GM12891 (cell line): ENCODE measurements at regions not wholly inside any gene's neighbourhood (a gene's known extent, or its start where the extent isn't known, plus 50 kb on each side); places are given as distances from the start of the nearest gene placed in this dataset.

Experiments
- DNase-seq: peaks from one replicate; pipeline ENCODE4 v3.0.0; 2011; ENCODE audit warnings: low spot score; ENCODE audit not compliant: insufficient read length
- FAIRE-seq: peaks from 2 replicates; lab custom pipeline; 2011; peaks lifted over from hg19 to GRCh38; lab: Jason Lieb, UNC
- PAX5 ChIP-seq: IDR thresholded peaks from 2 replicates; pipeline ENCODE4 v1.6.1; 2011; ENCODE audit warnings: low read length, moderate library complexity, mild to moderate bottlenecking; ENCODE audit not compliant: insufficient read depth, severe bottlenecking
- POLR2A ChIP-seq: IDR thresholded peaks from 2 replicates; pipeline ENCODE4 v1.6.1; 2011; ENCODE audit warnings: low read depth, low read length, control low read depth
- POLR2AphosphoS5 ChIP-seq: IDR thresholded peaks from 2 replicates; pipeline ENCODE4 v1.6.1; 2011; ENCODE audit warnings: low read depth, low read length, control low read depth
- POU2F2 ChIP-seq: IDR thresholded peaks from 2 replicates; pipeline ENCODE4 v1.6.1; 2011; ENCODE audit warnings: low read depth, mild to moderate bottlenecking, control low read depth, low read length, moderate library complexity
- SPI1 ChIP-seq: IDR thresholded peaks from 2 replicates; pipeline ENCODE4 v1.6.1; 2011; ENCODE audit warnings: low read depth, low read length, control low read depth
- TAF1 ChIP-seq: IDR thresholded peaks from 2 replicates; pipeline ENCODE4 v1.6.1; 2011; ENCODE audit warnings: low read depth, low read length, control low read depth

DNA sequence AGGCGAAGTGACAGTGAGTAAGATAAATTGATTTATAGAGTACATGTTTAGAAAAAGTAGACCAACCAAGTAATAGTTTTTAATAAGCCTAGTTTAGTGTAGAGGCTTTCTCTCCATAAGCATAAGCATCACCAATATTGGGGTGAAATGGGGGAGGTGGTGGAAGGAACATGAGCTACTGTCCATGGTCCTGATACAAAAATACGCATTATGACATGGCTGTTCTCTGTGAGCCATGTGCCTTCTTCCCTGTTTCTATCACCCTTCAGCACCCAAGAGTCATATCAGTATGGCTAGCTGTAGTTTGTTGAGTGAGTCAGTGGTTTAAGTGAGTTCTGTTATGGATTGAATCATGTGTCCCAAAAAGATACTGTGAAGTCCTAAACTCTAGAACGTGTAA is 150.8 kb downstream of the EDN1 start:
- TF ChIP-seq TAF1 (no peak), PAX5 (no peak), POLR2A (no peak), POLR2AphosphoS5 (no peak), SPI1 (no peak), POU2F2 (no peak)
- no peak for FAIRE-seq

GRCh38 chr6:12442455-12442854 is 152.3 kb downstream of the EDN1 start:
- FAIRE-seq: no peak
- no peak for DNase-seq
- no peak for TF ChIP-seq POU2F2
- TF ChIP-seq SPI1: no peak
- TF ChIP-seq POLR2AphosphoS5: no peak
- no peak for TF ChIP-seq TAF1
- no peak for TF ChIP-seq PAX5
- TF ChIP-seq POLR2A: no peak

More for the DNA sequence above, 150.8 kb downstream of the EDN1 start:
- DNase-seq: no peak

GRCh38 chr6:12446394-12446793 is 156.2 kb downstream of the EDN1 start:
- no peak for FAIRE-seq
- no peak for TF ChIP-seq SPI1
- TF ChIP-seq POLR2AphosphoS5: no peak
- TF ChIP-seq PAX5: no peak
- TF ChIP-seq POLR2A: no peak
- no peak for TF ChIP-seq POU2F2
- no peak for TF ChIP-seq TAF1
- no peak for DNase-seq

DNA sequence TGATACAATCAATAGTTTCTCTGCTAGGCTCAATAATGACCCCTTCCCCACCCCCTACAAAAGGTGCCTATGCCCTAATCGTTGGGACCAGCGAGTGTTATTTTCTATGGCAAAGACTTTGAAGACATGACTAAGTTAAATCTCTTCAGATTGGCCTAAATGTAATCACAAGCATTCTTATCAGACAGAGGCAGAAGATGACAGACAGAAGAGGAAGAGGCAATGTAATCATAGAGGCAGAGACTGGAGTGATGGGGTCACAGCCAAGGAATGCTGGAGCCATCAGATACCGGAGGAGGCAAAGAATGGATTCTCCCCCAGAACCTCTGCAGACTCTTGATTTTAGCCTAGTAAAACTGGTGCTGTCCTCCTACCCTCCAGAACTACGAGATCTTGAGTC is 159.3 kb downstream of the EDN1 start:
- FAIRE-seq (no peak), DNase-seq (no peak)
- no peak for TF ChIP-seq POLR2A
- no peak for TF ChIP-seq TAF1
- no peak for TF ChIP-seq PAX5
- TF ChIP-seq POU2F2: no peak
- no peak for TF ChIP-seq POLR2AphosphoS5
- TF ChIP-seq SPI1: no peak

GRCh38 chr6:12450467-12450866 is 160.3 kb downstream of the EDN1 start:
- DNase-seq (no peak), FAIRE-seq (no peak)
- TF ChIP-seq SPI1 (no peak), POLR2AphosphoS5 (no peak), POLR2A (no peak), PAX5 (no peak), TAF1 (no peak), POU2F2 (no peak)

DNA sequence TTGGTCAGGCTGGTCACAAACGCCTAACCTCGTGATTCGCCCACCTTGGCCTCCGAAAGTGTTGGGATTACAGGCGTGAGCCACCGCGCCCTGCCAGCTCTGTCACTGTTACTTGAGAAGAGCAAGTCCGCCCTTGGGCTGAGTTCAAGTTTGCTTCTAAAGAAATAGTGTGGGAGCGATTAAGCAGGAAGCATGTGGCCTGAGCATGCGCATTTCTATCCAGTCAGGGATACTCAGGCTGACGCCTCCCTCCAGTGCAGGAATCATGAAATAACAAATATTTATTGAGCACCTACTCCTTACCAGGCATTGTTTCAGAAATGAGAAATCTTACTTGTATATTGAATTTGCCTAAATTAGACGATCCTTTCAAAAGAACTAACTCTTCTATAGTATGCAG is 166.2 kb downstream of the EDN1 start:
- TF ChIP-seq SPI1: no peak
- no peak for TF ChIP-seq PAX5
- no peak for TF ChIP-seq POLR2A
- TF ChIP-seq POLR2AphosphoS5: no peak
- TF ChIP-seq POU2F2: no peak
- no peak for TF ChIP-seq TAF1
- DNase-seq (no peak), FAIRE-seq (no peak)

GRCh38 chr6:12457094-12457493 is 166.9 kb downstream of the EDN1 start:
- TF ChIP-seq POLR2AphosphoS5: no peak
- no peak for TF ChIP-seq TAF1
- TF ChIP-seq POU2F2: no peak
- TF ChIP-seq POLR2A: no peak
- no peak for TF ChIP-seq PAX5
- TF ChIP-seq SPI1: no peak
- FAIRE-seq (no peak), DNase-seq (no peak)

DNA sequence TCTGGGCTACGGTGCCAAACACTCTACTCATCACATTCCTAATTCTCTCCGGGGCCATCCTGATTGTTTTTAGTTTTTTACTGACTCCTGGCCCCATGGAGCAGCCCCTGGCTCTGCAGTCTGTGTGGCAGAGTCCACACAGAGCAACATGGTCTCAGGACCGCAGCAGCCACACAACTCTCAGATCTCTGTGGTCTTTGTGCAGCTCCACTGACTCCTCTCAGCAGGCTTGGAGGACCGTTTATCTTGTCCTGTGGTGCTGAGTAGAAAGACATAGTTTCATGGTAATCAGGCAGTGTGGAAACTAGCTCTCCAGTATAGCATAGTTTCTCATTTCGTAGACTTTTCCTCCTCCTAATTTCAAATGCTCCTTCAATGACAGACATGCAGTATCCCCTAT is 168.4 kb downstream of the EDN1 start:
- TF ChIP-seq SPI1 (no peak), PAX5 (no peak), POLR2A (no peak), POU2F2 (no peak), TAF1 (no peak), POLR2AphosphoS5 (no peak)
- FAIRE-seq (no peak), DNase-seq (no peak)

DNA sequence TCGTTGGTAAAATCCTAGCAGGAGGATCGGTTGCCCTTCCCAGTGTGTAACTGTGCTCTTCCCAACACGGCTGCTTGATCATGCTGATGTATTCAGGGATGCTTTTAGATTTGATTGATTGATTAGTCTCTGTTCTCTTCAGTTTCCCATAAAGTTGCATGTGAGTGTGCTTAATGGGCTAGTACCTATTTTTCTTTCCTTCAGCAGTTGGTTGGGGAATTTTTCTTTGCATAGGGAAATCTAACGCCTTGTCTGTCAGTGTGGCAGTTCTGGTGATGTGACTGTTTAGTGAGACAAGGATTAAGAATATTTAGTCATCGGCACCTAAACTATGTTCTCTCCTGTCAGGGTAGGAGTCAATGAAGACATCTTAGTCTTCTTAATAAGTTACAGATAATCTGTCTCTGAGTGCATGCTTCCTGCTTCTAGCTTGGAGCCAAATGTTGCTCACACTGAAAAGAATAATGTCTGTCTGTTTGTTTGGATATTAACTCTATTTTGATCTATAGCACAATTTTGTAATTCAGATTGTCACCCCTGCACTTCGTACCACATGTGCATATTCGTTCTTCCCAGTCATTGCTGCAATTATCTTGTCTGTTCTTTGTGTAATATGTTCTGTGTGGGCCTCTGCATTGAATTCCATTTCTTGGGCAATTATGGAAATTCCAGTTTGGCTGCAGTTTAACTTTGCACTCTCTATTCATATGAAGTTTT is 169.9 kb downstream of the EDN1 start:
- TF ChIP-seq POLR2A: no peak
- FAIRE-seq (no peak), DNase-seq (no peak)
